ENCODE measurements at regions not wholly inside any gene's neighbourhood (a gene's known extent, or its start where the extent isn't known, plus 50 kb on each side); places are given as distances from the start of the nearest gene placed in this dataset.

DNA sequence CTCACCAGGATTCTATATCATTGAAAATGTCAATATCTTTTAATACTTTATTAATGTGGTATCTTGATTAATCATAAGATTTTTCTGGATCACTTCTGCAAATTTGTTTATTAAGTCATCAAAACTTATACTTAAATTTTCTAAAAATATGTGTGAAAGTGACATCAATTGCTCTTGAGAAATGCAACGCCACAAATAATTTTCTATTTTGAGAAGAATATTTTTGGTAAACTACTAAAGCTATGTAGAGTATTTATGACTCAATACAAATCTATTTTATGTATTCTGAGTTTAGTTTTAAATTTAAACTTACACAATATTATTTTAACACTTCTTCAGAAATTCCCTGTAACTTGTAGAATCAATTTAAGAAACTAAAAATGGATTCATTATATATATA, 263.3 kb downstream of the RASSF9 start:
- TF ChIP-seq, protein P1, sequence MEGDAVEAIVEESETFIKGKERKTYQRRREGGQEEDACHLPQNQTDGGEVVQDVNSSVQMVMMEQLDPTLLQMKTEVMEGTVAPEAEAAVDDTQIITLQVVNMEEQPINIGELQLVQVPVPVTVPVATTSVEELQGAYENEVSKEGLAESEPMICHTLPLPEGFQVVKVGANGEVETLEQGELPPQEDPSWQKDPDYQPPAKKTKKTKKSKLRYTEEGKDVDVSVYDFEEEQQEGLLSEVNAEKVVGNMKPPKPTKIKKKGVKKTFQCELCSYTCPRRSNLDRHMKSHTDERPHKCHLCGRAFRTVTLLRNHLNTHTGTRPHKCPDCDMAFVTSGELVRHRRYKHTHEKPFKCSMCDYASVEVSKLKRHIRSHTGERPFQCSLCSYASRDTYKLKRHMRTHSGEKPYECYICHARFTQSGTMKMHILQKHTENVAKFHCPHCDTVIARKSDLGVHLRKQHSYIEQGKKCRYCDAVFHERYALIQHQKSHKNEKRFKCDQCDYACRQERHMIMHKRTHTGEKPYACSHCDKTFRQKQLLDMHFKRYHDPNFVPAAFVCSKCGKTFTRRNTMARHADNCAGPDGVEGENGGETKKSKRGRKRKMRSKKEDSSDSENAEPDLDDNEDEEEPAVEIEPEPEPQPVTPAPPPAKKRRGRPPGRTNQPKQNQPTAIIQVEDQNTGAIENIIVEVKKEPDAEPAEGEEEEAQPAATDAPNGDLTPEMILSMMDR (IDR thresholded peaks at IDR 0.05): no peak
- TF ChIP-seq POLR2A (IDR thresholded peaks at IDR 0.05): no peak
